Breast epithelium (tissue), 3 donors: ENCODE measurements at regions not wholly inside any gene's neighbourhood (a gene's known extent, or its start where the extent isn't known, plus 50 kb on each side); places are given as distances from the start of the nearest gene placed in this dataset.

Experiments used
- POLR2A ChIP-seq: fragments of 450-650 bp; IDR thresholded peaks from one replicate; pipeline ENCODE4 v1.6.1; 2016; ENCODE audit warnings: antibody characterized with exemption, mild to moderate bottlenecking, moderate library complexity
- POLR2AphosphoS5 ChIP-seq, 3 donors: sonication (generic); formaldehyde crosslinking; IDR thresholded peaks; one replicate each; pipeline ENCODE4 v1.6.1; 2017; ENCODE audit warnings: antibody characterized with exemption in 3 of 3
- TF ChIP-seq, protein P1 (sequence below), 3 donors: fragments of 450-650 bp; IDR thresholded peaks; one replicate each; pipeline ENCODE4 v1.5.1; 2016 to 2017; ENCODE audit warnings: antibody characterized with exemption in 3 of 3, mild to moderate bottlenecking in 3 of 3, moderate library complexity in 3 of 3

DNA sequence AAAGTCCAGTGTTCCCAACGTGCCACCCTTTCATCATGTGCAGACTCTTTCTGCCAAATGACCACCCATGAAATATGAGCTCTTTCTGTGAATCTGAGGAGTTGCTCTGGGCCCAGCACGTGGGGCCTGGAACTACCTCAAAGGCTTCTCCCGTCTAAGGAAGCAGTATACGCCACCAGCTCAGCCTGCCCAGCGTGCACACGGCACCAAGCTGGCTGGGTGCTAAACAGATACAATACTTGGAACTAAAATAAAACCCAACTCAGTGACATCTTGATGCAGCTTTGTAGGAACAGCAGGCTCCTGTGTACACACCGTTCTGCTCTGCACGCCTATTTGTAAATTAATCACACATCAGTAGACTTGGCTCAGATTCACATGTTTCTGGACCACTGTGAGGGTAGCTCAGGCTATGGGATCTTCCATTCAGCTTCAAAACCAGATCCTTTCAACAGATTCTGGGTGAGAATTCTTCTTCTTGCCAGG lies 74.8 kb downstream of the ARL6IP4 start:
- TF ChIP-seq, protein P1, sequence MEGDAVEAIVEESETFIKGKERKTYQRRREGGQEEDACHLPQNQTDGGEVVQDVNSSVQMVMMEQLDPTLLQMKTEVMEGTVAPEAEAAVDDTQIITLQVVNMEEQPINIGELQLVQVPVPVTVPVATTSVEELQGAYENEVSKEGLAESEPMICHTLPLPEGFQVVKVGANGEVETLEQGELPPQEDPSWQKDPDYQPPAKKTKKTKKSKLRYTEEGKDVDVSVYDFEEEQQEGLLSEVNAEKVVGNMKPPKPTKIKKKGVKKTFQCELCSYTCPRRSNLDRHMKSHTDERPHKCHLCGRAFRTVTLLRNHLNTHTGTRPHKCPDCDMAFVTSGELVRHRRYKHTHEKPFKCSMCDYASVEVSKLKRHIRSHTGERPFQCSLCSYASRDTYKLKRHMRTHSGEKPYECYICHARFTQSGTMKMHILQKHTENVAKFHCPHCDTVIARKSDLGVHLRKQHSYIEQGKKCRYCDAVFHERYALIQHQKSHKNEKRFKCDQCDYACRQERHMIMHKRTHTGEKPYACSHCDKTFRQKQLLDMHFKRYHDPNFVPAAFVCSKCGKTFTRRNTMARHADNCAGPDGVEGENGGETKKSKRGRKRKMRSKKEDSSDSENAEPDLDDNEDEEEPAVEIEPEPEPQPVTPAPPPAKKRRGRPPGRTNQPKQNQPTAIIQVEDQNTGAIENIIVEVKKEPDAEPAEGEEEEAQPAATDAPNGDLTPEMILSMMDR (IDR thresholded peaks at IDR 0.05): no peak
- TF ChIP-seq POLR2A (no peak), POLR2AphosphoS5 (IDR thresholded peaks at IDR 0.05) (no peak)
